ENCODE measurements at regions not wholly inside any gene's neighbourhood (a gene's known extent, or its start where the extent isn't known, plus 50 kb on each side); places are given as distances from the start of the nearest gene placed in this dataset.

DNA sequence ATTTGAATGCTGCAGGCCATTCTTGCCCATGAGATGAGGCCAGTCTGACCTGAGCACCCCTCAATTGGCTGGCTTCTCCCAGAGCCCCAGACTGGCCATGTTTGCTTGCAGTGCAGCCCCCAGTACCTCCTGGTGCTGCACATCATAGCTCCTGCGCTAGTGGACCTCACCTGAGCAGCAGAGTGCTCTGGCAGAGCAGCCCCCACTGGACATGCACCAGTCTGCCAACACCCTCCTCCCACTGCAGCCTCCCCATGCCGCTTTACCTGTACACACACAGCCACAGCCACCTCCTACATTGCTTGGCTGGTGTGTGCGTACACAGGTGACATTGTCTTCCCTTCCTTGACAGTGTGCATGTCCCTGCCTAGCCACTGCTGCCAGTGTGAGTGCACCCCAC, 940.2 kb downstream of the EFNA5 start:
- no peak overlapping the region for H3K4me3 ChIP-seq (ENCODE audit: low read depth, low read length, poor library complexity, severe bottlenecking)

DNA sequence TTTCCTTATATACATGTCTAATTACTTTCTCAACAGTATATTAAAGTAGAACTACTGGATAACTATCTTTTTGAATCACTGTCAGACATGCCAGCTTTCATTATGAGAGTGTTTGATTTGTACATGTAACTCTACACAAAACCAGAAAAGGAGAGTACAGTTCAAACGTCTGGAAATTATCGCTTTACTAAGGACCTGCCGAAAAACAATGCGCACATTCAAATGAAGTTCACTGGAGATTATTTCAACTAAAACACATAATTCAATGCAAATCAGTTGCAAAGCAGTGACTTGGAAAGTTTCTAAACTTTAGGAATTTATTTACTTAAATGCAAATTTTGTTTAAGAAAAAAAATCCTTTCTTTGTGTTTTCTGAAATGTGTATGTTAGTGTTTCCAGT, 942.5 kb downstream of the EFNA5 start:
- TF ChIP-seq CTCF (conservative IDR thresholded peaks at IDR 0.05; ENCODE audit: low read length) = no peak
- no peak for TF ChIP-seq EZH2phosphoT487 (IDR thresholded peaks at IDR 0.05; ENCODE audit: borderline replicate concordance, low read depth, low read length)
- ChIA-PET CTCF (ENCODE audit: unreplicated experiment) (no interaction called here), POLR2A (no interaction called here)
- Histone ChIP-seq H3K36me3 (ENCODE audit: insufficient read depth, low read length) (no peaks in the 10 kb centered on the region), H3K79me2 (ENCODE audit: insufficient read depth, low read depth, low read length) (no peaks in the 10 kb centered on the region), H4K20me1 (ENCODE audit: insufficient read depth, low read length) (no peaks in the 10 kb centered on the region), H3K4me3 (ENCODE audit: low read depth, low read length, poor library complexity, severe bottlenecking) (no peak overlapping the region), H3K4me1 (ENCODE audit: insufficient read depth, low read length, poor library complexity, severe bottlenecking) (no peaks in the 10 kb centered on the region), H2AFZ (ENCODE audit: low read length) (no peak overlapping the region), H3K27ac (ENCODE audit: low read depth, low read length, poor library complexity, severe bottlenecking) (no peak overlapping the region), H3K9me3 (ENCODE audit: low read length) (no peaks in the 10 kb centered on the region), H3K9me2 (ENCODE audit: insufficient read depth, low read length) (no peaks in the 10 kb centered on the region), H3K4me2 (ENCODE audit: low read length) (no peak overlapping the region)
- intact Hi-C loops (cut with micrococcal nuclease; ENCODE audit: unreplicated experiment) = no loop called here
- BruUV-seq (replicated peaks) = no TSS peak
- DNase-seq (ENCODE audit: low spot score) = no peak

More for the DNA sequence above, 940.2 kb downstream of the EFNA5 start:
- Histone ChIP-seq H3K9me3 (ENCODE audit: low read length) (no peaks in the 10 kb centered on the region), H3K79me2 (ENCODE audit: insufficient read depth, low read depth, low read length) (no peaks in the 10 kb centered on the region), H3K27ac (ENCODE audit: low read depth, low read length, poor library complexity, severe bottlenecking) (no peak overlapping the region), H3K4me1 (ENCODE audit: insufficient read depth, low read length, poor library complexity, severe bottlenecking) (no peaks in the 10 kb centered on the region), H4K20me1 (ENCODE audit: insufficient read depth, low read length) (no peaks in the 10 kb centered on the region), H3K9me2 (ENCODE audit: insufficient read depth, low read length) (no peaks in the 10 kb centered on the region), H3K36me3 (ENCODE audit: insufficient read depth, low read length) (no peaks in the 10 kb centered on the region), H2AFZ (ENCODE audit: low read length) (no peak overlapping the region), H3K4me2 (ENCODE audit: low read length) (no peak overlapping the region)
- POLR2A ChIA-PET = no interaction called here
- DNase-seq (ENCODE audit: low spot score) = no peak
- no TSS peak for BruUV-seq (replicated peaks)
- TF ChIP-seq CTCF (conservative IDR thresholded peaks at IDR 0.05; ENCODE audit: low read length) = no peak
- no peak for TF ChIP-seq EZH2phosphoT487 (IDR thresholded peaks at IDR 0.05; ENCODE audit: borderline replicate concordance, low read depth, low read length)
- intact Hi-C loops (cut with micrococcal nuclease; ENCODE audit: unreplicated experiment) = no loop called here
- CTCF ChIA-PET (ENCODE audit: unreplicated experiment) = no interaction called here

DNA sequence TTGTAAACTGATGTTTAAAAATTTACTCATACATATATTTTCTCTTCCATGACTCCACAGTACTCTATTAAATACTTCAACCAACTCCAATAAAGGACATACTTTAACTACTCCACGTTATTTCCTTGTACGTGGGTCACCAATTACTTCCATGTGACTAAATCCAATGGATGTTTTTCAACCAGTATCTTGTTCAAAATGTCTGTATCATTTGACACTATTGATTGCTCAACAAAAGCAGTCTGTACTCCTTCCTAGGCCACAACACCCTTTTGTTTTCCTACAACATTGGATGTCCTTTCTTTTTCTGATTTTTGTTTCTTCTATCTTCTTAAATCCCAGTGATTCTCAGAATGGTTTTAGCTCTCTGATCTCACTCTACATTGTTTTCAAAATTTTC, 943.7 kb downstream of the EFNA5 start:
- DNase-seq (ENCODE audit: low spot score) = no peak
- ChIA-PET POLR2A (no interaction called here), CTCF (ENCODE audit: unreplicated experiment) (no interaction called here)
- Histone ChIP-seq H3K36me3 (ENCODE audit: insufficient read depth, low read length) (no peaks in the 10 kb centered on the region), H2AFZ (ENCODE audit: low read length) (no peak overlapping the region), H3K9me2 (ENCODE audit: insufficient read depth, low read length) (no peaks in the 10 kb centered on the region), H3K27ac (ENCODE audit: low read depth, low read length, poor library complexity, severe bottlenecking) (no peak overlapping the region), H3K4me3 (ENCODE audit: low read depth, low read length, poor library complexity, severe bottlenecking) (no peak overlapping the region), H3K9me3 (ENCODE audit: low read length) (no peaks in the 10 kb centered on the region), H3K4me2 (ENCODE audit: low read length) (no peak overlapping the region), H4K20me1 (ENCODE audit: insufficient read depth, low read length) (no peaks in the 10 kb centered on the region), H3K4me1 (ENCODE audit: insufficient read depth, low read length, poor library complexity, severe bottlenecking) (no peaks in the 10 kb centered on the region), H3K79me2 (ENCODE audit: insufficient read depth, low read depth, low read length) (no peaks in the 10 kb centered on the region)
- TF ChIP-seq EZH2phosphoT487 (IDR thresholded peaks at IDR 0.05; ENCODE audit: borderline replicate concordance, low read depth, low read length) (no peak), CTCF (conservative IDR thresholded peaks at IDR 0.05; ENCODE audit: low read length) (no peak)
- BruUV-seq (replicated peaks) = no TSS peak
- intact Hi-C loops (cut with micrococcal nuclease; ENCODE audit: unreplicated experiment) = no loop called here
